Esophagus squamous epithelium (tissue), 5 donors: ENCODE measurements at regions not wholly inside any gene's neighbourhood (a gene's known extent, or its start where the extent isn't known, plus 50 kb on each side); places are given as distances from the start of the nearest gene placed in this dataset.
A peak's percentile ranks its signal among the peaks of the same experiment; 100 is the strongest.

Experiments
- DNase-seq: peaks from one replicate; lab custom pipeline; 2025; lab: John Stamatoyannopoulos, UW
- H3K27ac ChIP-seq, 4 donors: fragments of 200-600 bp; sonication (generic); one replicate each; pipeline ENCODE4 v1.5.1; 2016 to 2019; ENCODE audit warnings: mild to moderate bottlenecking in 1 of 4
- H3K27me3 ChIP-seq, 4 donors: fragments of 200-600 bp; sonication (generic); 1 replicate in 3 of 4; 2 replicates in 1 of 4; pipeline versions ENCODE4 v1.5.1 to v1.6.0; 2017 to 2021; ENCODE audit warnings: antibody characterized with exemption in 1 of 4
- H3K36me3 ChIP-seq, 3 donors: fragments of 200-600 bp; sonication (generic); one replicate each; pipeline ENCODE4 v1.5.1; 2016 to 2019
- H3K4me1 ChIP-seq, 3 donors: fragments of 200-600 bp; sonication (generic); one replicate each; pipeline ENCODE4 v1.5.1; 2017 to 2019
- H3K4me3 ChIP-seq, 4 donors: fragments of 200-600 bp; sonication (generic); 1 replicate in 3 of 4; 2 replicates in 1 of 4; pipeline ENCODE4 v1.5.1; 2016 to 2019; ENCODE audit warnings: mild to moderate bottlenecking in 2 of 4, moderate library complexity in 1 of 4
- H3K9me3 ChIP-seq, 3 donors: fragments of 200-600 bp; sonication (generic); one replicate each; pipeline ENCODE4 v1.5.1; 2016 to 2019
- CTCF ChIP-seq, 6 experiments: fragments of 450-650 bp in 4 of 6; fragments of 200-600 bp in 2 of 6; sonication (generic) in 2 of 6; IDR thresholded peaks; one replicate each; pipeline ENCODE4 v1.5.1; 2016 to 2019; ENCODE audit warnings: antibody characterized with exemption in 6 of 6, mild to moderate bottlenecking in 4 of 6, moderate library complexity in 4 of 6
- POLR2A ChIP-seq, 4 donors: fragments of 450-650 bp; IDR thresholded peaks; one replicate each; pipeline ENCODE4 v1.6.1; 2017; ENCODE audit warnings: antibody characterized with exemption in 4 of 4, mild to moderate bottlenecking in 4 of 4, moderate library complexity in 3 of 4
- WGBS, 2 donors: methylation state at CpG; one replicate each; pipeline ENCODE4 v1.1.5; 2018; 5-methylcytosine and 5-hydroxymethylcytosine counted together
- intact Hi-C: fragments of 100-400 bp; cut with DNase I; formaldehyde crosslinking; loops from one replicate; pipeline ENCODE4 v1.15.0; 2022
- donor health status: DM: yes; HTN: yes; CAD: no.

GRCh38 chr2:13611939-13612338, 895.2 kb downstream of the TRIB2 start:
- Histone ChIP-seq H3K4me3 (no peak overlapping the region), H3K9me3 (no peaks in the 10 kb centered on the region), H3K4me1 (no peaks in the 10 kb centered on the region), H3K36me3 (no peaks in the 10 kb centered on the region), H3K27me3 (no peaks in the 10 kb centered on the region), H3K27ac (no peak overlapping the region)
- 0 to 6% methylated on average over 1 of the region's 1 CpG for WGBS, 2 donors
- DNase-seq: no peak
- no peak for TF ChIP-seq POLR2A (IDR thresholded peaks at IDR 0.05)
- no peak for TF ChIP-seq CTCF (IDR thresholded peaks at IDR 0.05)
- intact Hi-C loops: no loop called here

- TF ChIP-seq CTCF (IDR thresholded peaks at IDR 0.05) (no peak), POLR2A (IDR thresholded peaks at IDR 0.05) (no peak)
- Histone ChIP-seq H3K4me3 (no peak overlapping the region), H3K4me1 (no peaks in the 10 kb centered on the region), H3K36me3 (no peaks in the 10 kb centered on the region), H3K27me3 (no peaks in the 10 kb centered on the region), H3K9me3 (no peaks in the 10 kb centered on the region), H3K27ac (no peak overlapping the region)
- intact Hi-C loops: no loop called here
- DNase-seq: no peak
- WGBS, 2 donors: 60 to 80% methylated on average over 1 of the region's 15 CpGs
Observed at GRCh38 chr2:13616059-13616458, 899.3 kb downstream of the TRIB2 start.

GRCh38 chr2:13616616-13617015, 899.9 kb downstream of the TRIB2 start:
- Histone ChIP-seq H3K27me3 (no peaks in the 10 kb centered on the region), H3K4me3 (no peak overlapping the region), H3K27ac (no peak overlapping the region), H3K4me1 (no peaks in the 10 kb centered on the region), H3K9me3 (no peaks in the 10 kb centered on the region), H3K36me3 (no peaks in the 10 kb centered on the region)
- TF ChIP-seq POLR2A (IDR thresholded peaks at IDR 0.05) (no peak), CTCF (IDR thresholded peaks at IDR 0.05) (no peak)
- intact Hi-C loops: no loop called here
- no peak for DNase-seq
- 75 to 76% methylated on average over 5 of the region's 5 CpGs for WGBS, 2 donors

GRCh38 chr2:13628122-13628521, 911.4 kb downstream of the TRIB2 start:
- TF ChIP-seq CTCF (IDR thresholded peaks at IDR 0.05): no peak
- intact Hi-C loops: no loop called here
- WGBS, 2 donors: 76 to 79% methylated on average over 1 of the region's 1 CpG
- Histone ChIP-seq H3K27ac (no peak overlapping the region), H3K4me3 (no peak overlapping the region), H3K36me3 (no peaks in the 10 kb centered on the region), H3K9me3 (no peaks in the 10 kb centered on the region), H3K27me3 (no peaks in the 10 kb centered on the region), H3K4me1 (no peaks in the 10 kb centered on the region)
- no peak for DNase-seq

DNA sequence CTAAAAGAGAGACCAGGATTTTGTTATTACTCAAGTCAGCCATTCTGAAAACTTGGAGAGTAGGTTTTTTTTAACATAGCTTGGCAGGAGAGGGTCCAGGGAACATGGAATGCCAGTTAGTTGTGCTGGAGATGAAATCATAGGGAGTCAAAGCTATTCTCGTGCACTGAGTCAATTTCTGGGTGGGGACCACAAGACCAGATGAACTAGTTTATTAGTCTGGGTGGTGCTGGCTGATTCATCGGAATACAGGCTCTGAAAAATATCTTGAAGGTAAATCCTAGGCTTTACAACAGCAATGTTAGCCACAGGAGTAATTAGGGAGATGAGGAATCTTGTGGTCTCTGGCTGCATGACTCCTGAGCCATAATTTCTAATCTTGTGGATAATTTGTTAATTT, 921.4 kb downstream of the TRIB2 start:
- WGBS, 2 donors: 32% methylated on average over 2 of the region's 2 CpGs
- DNase-seq: no peak
- Histone ChIP-seq H3K27ac (peak overlapping the region in 3 of 4 donors; percentile 10 to 65 (median 10)), H3K27me3 (no peaks in the 10 kb centered on the region), H3K36me3 (no peaks in the 10 kb centered on the region), H3K4me3 (no peak overlapping the region), H3K4me1 (peaks cover 0 to 11% (median 0%) of the 10 kb centered on the region in 3 donors), H3K9me3 (no peaks in the 10 kb centered on the region)
- TF ChIP-seq CTCF (IDR thresholded peaks at IDR 0.05) (no peak), POLR2A (IDR thresholded peaks at IDR 0.05) (no peak)
- intact Hi-C loops: no loop called here
